Hepatocyte (in vitro differentiated cells): ENCODE measurements at regions not wholly inside any gene's neighbourhood (a gene's known extent, or its start where the extent isn't known, plus 50 kb on each side); places are given as distances from the start of the nearest gene placed in this dataset.

ENCODE experiments used
- DNase-seq: peaks from one replicate; pipeline ENCODE4 v3.0.0-alpha.2; 2016; ENCODE audit warnings: low spot score
- H2AFZ ChIP-seq: fragments of 200-600 bp; sonication (generic); 2 replicates; pipeline ENCODE4 v1.6.0; 2016; ENCODE audit warnings: antibody characterized with exemption, mild to moderate bottlenecking
- H3K27ac ChIP-seq: fragments of 200-600 bp; sonication (generic); 2 replicates; pipeline ENCODE4 v1.5.1; 2016; ENCODE audit warnings: mild to moderate bottlenecking
- H3K27me3 ChIP-seq: fragments of 200-600 bp; sonication (generic); 2 replicates; pipeline ENCODE4 v1.6.1; 2016
- H3K36me3 ChIP-seq: fragments of 200-600 bp; sonication (generic); replicated peaks from 2 replicates; pipeline ENCODE4 v1.5.1; 2016; ENCODE audit warnings: low read depth; ENCODE audit not compliant: insufficient read depth
- H3K4me1 ChIP-seq: fragments of 200-600 bp; sonication (generic); 2 replicates; pipeline ENCODE4 v1.5.1; 2016; ENCODE audit warnings: mild to moderate bottlenecking, moderate library complexity; ENCODE audit not compliant: insufficient read depth
- H3K4me2 ChIP-seq: fragments of 200-600 bp; sonication (generic); 2 replicates; pipeline ENCODE4 v1.6.0; 2016
- H3K4me3 ChIP-seq: fragments of 200-600 bp; sonication (generic); 2 replicates; pipeline ENCODE4 v1.5.1; 2016; ENCODE audit warnings: mild to moderate bottlenecking
- H3K79me2 ChIP-seq: fragments of 200-600 bp; sonication (generic); 2 replicates; pipeline ENCODE4 v1.6.0; 2017; ENCODE audit warnings: mild to moderate bottlenecking
- H3K9me2 ChIP-seq: fragments of 200-600 bp; sonication (generic); replicated peaks from 2 replicates; pipeline ENCODE4 v1.6.0; 2017; ENCODE audit warnings: mild to moderate bottlenecking; ENCODE audit not compliant: insufficient read depth
- H3K9me3 ChIP-seq: fragments of 200-600 bp; sonication (generic); 2 replicates; pipeline ENCODE4 v1.5.1; 2016; ENCODE audit warnings: low read depth, mild to moderate bottlenecking
- H4K20me1 ChIP-seq: fragments of 200-600 bp; sonication (generic); 2 replicates; pipeline ENCODE4 v1.6.0; 2016; ENCODE audit warnings: mild to moderate bottlenecking; ENCODE audit not compliant: insufficient read depth, poor library complexity, severe bottlenecking
- CTCF ChIP-seq: fragments of 200-600 bp; sonication (generic); IDR thresholded peaks from 2 replicates; pipeline ENCODE4 v1.5.1; 2016; ENCODE audit warnings: antibody characterized with exemption, mild to moderate bottlenecking; ENCODE audit not compliant: poor library complexity
- EZH2 ChIP-seq: fragments of 200-600 bp; sonication (generic); IDR thresholded peaks from 2 replicates; pipeline ENCODE4 v1.6.1; 2016; ENCODE audit warnings: antibody characterized with exemption, mild to moderate bottlenecking, borderline replicate concordance
- EZH2phosphoT487 ChIP-seq: fragments of 200-600 bp; sonication (generic); IDR thresholded peaks from one replicate; pipeline ENCODE4 v1.6.1; 2018; ENCODE audit warnings: antibody characterized with exemption, mild to moderate bottlenecking, low read depth, moderate library complexity; ENCODE audit not compliant: unreplicated experiment, severe bottlenecking
- whole genome bisulfite sequencing: methylation state at CpG from one replicate; pipeline ENCODE4 v1.1.6; 2016; ENCODE audit warnings: low lambda C conversion rate; ENCODE audit errors: missing lambda C conversion rate; 5-methylcytosine and 5-hydroxymethylcytosine counted together

GRCh38 chr2:7180638-7181370, 263.6 kb downstream of the RNF144A start:
- Histone ChIP-seq H3K27ac (no peak overlapping the region), H3K9me3 (no peaks in the 10 kb centered on the region), H3K4me2 (no peak overlapping the region), H2AFZ (no peak overlapping the region), H4K20me1 (no peaks in the 10 kb centered on the region), H3K4me3 (no peak overlapping the region), H3K79me2 (no peaks in the 10 kb centered on the region), H3K4me1 (no peaks in the 10 kb centered on the region), H3K36me3 (no peaks in the 10 kb centered on the region), H3K9me2 (no peaks in the 10 kb centered on the region), H3K27me3 (no peaks in the 10 kb centered on the region)
- peak; percentile 24 for DNase-seq
- TF ChIP-seq EZH2phosphoT487 (no peak), EZH2 (no peak), CTCF (no peak)
- WGBS, result 85% methylated on average over 9 of the region's 9 CpGs

- Histone ChIP-seq H3K27ac (no peak overlapping the region), H2AFZ (no peak overlapping the region), H3K4me2 (no peak overlapping the region), H4K20me1 (no peaks in the 10 kb centered on the region), H3K27me3 (no peaks in the 10 kb centered on the region), H3K9me2 (no peaks in the 10 kb centered on the region), H3K4me1 (no peaks in the 10 kb centered on the region), H3K4me3 (no peak overlapping the region), H3K9me3 (no peaks in the 10 kb centered on the region), H3K36me3 (no peaks in the 10 kb centered on the region), H3K79me2 (no peaks in the 10 kb centered on the region)
- TF ChIP-seq EZH2phosphoT487, result no peak
- no peak for TF ChIP-seq CTCF
- no peak for TF ChIP-seq EZH2
- DNase-seq, result no peak
- WGBS, result 92% methylated on average over 3 of the region's 3 CpGs
These were observed 265.3 kb downstream of the RNF144A start for GRCh38 chr2:7182525-7182924.

- Histone ChIP-seq H3K9me3 (no peaks in the 10 kb centered on the region), H3K4me2 (no peak overlapping the region), H3K36me3 (no peaks in the 10 kb centered on the region), H2AFZ (no peak overlapping the region), H3K4me1 (peaks cover 4% of the 10 kb centered on the region), H3K27ac (no peak overlapping the region), H3K79me2 (no peaks in the 10 kb centered on the region), H3K4me3 (no peak overlapping the region), H3K27me3 (no peaks in the 10 kb centered on the region), H3K9me2 (no peaks in the 10 kb centered on the region), H4K20me1 (no peaks in the 10 kb centered on the region)
- no peak for TF ChIP-seq EZH2
- TF ChIP-seq CTCF, result no peak
- no peak for TF ChIP-seq EZH2phosphoT487
- no peak for DNase-seq
- WGBS, result 75% methylated on average over 8 of the region's 8 CpGs
These were observed 271.9 kb downstream of the RNF144A start for GRCh38 chr2:7189106-7189505.
